GM12891 (cell line): ENCODE measurements at regions not wholly inside any gene's neighbourhood (a gene's known extent, or its start where the extent isn't known, plus 50 kb on each side); places are given as distances from the start of the nearest gene placed in this dataset.

Experiments
- PAX5 ChIP-seq: IDR thresholded peaks from 2 replicates; pipeline ENCODE4 v1.6.1; 2011; ENCODE audit warnings: low read length, moderate library complexity, mild to moderate bottlenecking; ENCODE audit not compliant: insufficient read depth, severe bottlenecking
- POLR2A ChIP-seq: IDR thresholded peaks from 2 replicates; pipeline ENCODE4 v1.6.1; 2011; ENCODE audit warnings: low read depth, low read length, control low read depth
- POLR2AphosphoS5 ChIP-seq: IDR thresholded peaks from 2 replicates; pipeline ENCODE4 v1.6.1; 2011; ENCODE audit warnings: low read depth, low read length, control low read depth
- POU2F2 ChIP-seq: IDR thresholded peaks from 2 replicates; pipeline ENCODE4 v1.6.1; 2011; ENCODE audit warnings: low read depth, mild to moderate bottlenecking, control low read depth, low read length, moderate library complexity
- SPI1 ChIP-seq: IDR thresholded peaks from 2 replicates; pipeline ENCODE4 v1.6.1; 2011; ENCODE audit warnings: low read depth, low read length, control low read depth
- TAF1 ChIP-seq: IDR thresholded peaks from 2 replicates; pipeline ENCODE4 v1.6.1; 2011; ENCODE audit warnings: low read depth, low read length, control low read depth

DNA sequence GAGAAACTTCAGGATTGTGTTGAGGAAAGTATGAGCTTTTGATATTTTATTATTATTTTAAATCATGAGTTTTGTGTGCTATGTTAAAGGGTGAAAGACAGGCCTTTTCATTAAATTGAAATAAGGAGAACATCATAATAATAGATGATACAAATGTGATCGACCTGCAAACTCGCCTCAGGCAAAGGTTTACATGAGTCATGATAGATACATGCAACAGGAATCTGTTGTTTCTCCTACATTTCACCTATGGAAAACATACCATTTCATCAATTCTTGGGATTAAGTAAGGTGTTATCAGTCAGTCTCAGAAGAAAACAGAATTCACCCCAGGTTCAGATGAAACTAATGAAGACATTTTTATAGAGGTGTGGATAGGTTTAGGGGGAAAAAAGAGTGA, 1992.5 kb upstream of the PIK3C3 start:
- TF ChIP-seq POLR2A (no peak), POLR2AphosphoS5 (no peak), SPI1 (no peak), TAF1 (no peak), POU2F2 (no peak), PAX5 (no peak)
